ENCODE measurements at regions not wholly inside any gene's neighbourhood (a gene's known extent, or its start where the extent isn't known, plus 50 kb on each side); places are given as distances from the start of the nearest gene placed in this dataset.

GRCh38 chr16:73255031-73255430 is 207.1 kb upstream of the ZFHX3 start:
- H3K27ac ChIP-seq (ENCODE audit: low read depth, low read length), result no peak overlapping the region
- no TSS peak for BruUV-seq (replicated peaks)
- TF ChIP-seq POLR2AphosphoS5 (IDR thresholded peaks at IDR 0.05; ENCODE audit: low read depth, low read length) (no peak), ZNF274 (IDR thresholded peaks at IDR 0.05; ENCODE audit: low read depth, low read length) (no peak), REST (IDR thresholded peaks at IDR 0.05; ENCODE audit: low read depth) (no peak), CEBPB (IDR thresholded peaks at IDR 0.05; ENCODE audit: low read depth) (no peak), TCF7L2 (IDR thresholded peaks at IDR 0.05; ENCODE audit: borderline replicate concordance, extremely low read depth, insufficient read depth, insufficient read length) (no peak), ZFX (IDR thresholded peaks at IDR 0.05) (no peak), ATF3 (IDR thresholded peaks at IDR 0.05) (no peak), EZH2phosphoT487 (IDR thresholded peaks at IDR 0.05; ENCODE audit: borderline replicate concordance) (no peak), ELF1 (IDR thresholded peaks at IDR 0.05; ENCODE audit: borderline replicate concordance, low read depth) (no peak), CBX3 (IDR thresholded peaks at IDR 0.05; ENCODE audit: low read depth) (no peak), YY1 (IDR thresholded peaks at IDR 0.05; ENCODE audit: extremely low read depth, insufficient replicate concordance, low read depth, low read length) (no peak), SP1 (IDR thresholded peaks at IDR 0.05; ENCODE audit: low read depth) (no peak), POLR2A (IDR thresholded peaks at IDR 0.05; ENCODE audit: borderline replicate concordance, extremely low read depth, insufficient read depth, insufficient read length) (no peak)
- H3K36me3 ChIP-seq (ENCODE audit: control insufficient read depth in 1 of 2, insufficient read depth in 2 of 2, low read length in 2 of 2), result no peaks in the 10 kb centered on the region
- no peak for DNase-seq (ENCODE audit: low read depth, low spot score)
- POLR2A ChIA-PET, result no interaction called here
- no peaks in the 10 kb centered on the region for H3K9me3 ChIP-seq (ENCODE audit: control insufficient read depth in 1 of 2, insufficient read depth in 1 of 2, low read depth in 1 of 2, low read length in 2 of 2)
- RAD21 ChIA-PET (ENCODE audit: low non-redundant PET in 1 of 2, low total read pairs in 2 of 2, uncharacterized antibody in 2 of 2, unreplicated experiment in 2 of 2), result no interaction called here
- no peak overlapping the region for H2AFZ ChIP-seq (ENCODE audit: low read depth, low read length, poor library complexity, severe bottlenecking)
- no peak overlapping the region for H3K4me3 ChIP-seq (replicated peaks in 1 of 2; ENCODE audit: low read depth in 1 of 2, low read length in 2 of 2)
- H3K4me2 ChIP-seq (ENCODE audit: low read length), result no peak overlapping the region
- CTCF ChIA-PET, result no interaction called here
- no peaks in the 10 kb centered on the region for H3K79me2 ChIP-seq (ENCODE audit: insufficient read depth, low read length)
- H3K9ac ChIP-seq (ENCODE audit: low read length), result no peak overlapping the region
- intact Hi-C loops (cut with micrococcal nuclease), result no loop called here
- no peaks in the 10 kb centered on the region for H3K27me3 ChIP-seq (ENCODE audit: insufficient read depth, low read length)
- H3K4me1 ChIP-seq (ENCODE audit: control insufficient read depth in 1 of 2, insufficient read depth in 2 of 2, low read length in 2 of 2), result no peaks in the 10 kb centered on the region
- no peaks in the 10 kb centered on the region for H3K9me2 ChIP-seq (ENCODE audit: insufficient read depth)
- ATAC-seq, result no peak
- no peaks in the 10 kb centered on the region for H4K20me1 ChIP-seq (ENCODE audit: insufficient read depth)
